K562 (cell line): ENCODE measurements at regions not wholly inside any gene's neighbourhood (a gene's known extent, or its start where the extent isn't known, plus 50 kb on each side); places are given as distances from the start of the nearest gene placed in this dataset.
A peak's percentile ranks its signal among the peaks of the same experiment; 100 is the strongest.

Experiments
- ATF2 ChIP-seq: sonication (generic); formaldehyde crosslinking; IDR thresholded peaks from 2 replicates; pipeline ENCODE4 v1.8.1; 2022; ENCODE audit warnings: missing genetic modification reagents
- BACH1 ChIP-seq: fragments of 200-800 bp; sonication (Bioruptor generic); IDR thresholded peaks from 2 replicates; pipeline ENCODE4 v1.6.1; 2016; ENCODE audit warnings: missing genetic modification characterization, missing compliant biosample characterization
- BHLHE40 ChIP-seq: IDR thresholded peaks from 2 replicates; pipeline ENCODE4 v1.6.1; 2011; ENCODE audit warnings: low read length, improper control_type of control experiment
- ELF4 ChIP-seq: fragments of 450-650 bp; formaldehyde crosslinking; IDR thresholded peaks from 2 replicates; pipeline ENCODE4 v1.4.0; 2022; ENCODE audit warnings: missing genetic modification characterization
- HBP1 ChIP-seq: fragments of 450-650 bp; formaldehyde crosslinking; IDR thresholded peaks from 2 replicates; pipeline ENCODE4 v1.4.0; 2022; ENCODE audit warnings: missing genetic modification characterization
- KLF10 ChIP-seq: fragments of 250-450 bp; sonication (Bioruptor Pico); IDR thresholded peaks from 2 replicates; pipeline ENCODE4 v1.6.1; 2021; ENCODE audit warnings: matching md5 sums
- MLLT1 ChIP-seq, 2 experiments: fragments of 450-650 bp; IDR thresholded peaks; 2 replicates each; pipeline ENCODE4 v1.6.1; 2016
- OTX1 ChIP-seq: fragments of 450-650 bp; formaldehyde crosslinking; IDR thresholded peaks from 2 replicates; pipeline ENCODE4 v1.4.0; 2022; ENCODE audit warnings: mild to moderate bottlenecking
- PBX2 ChIP-seq, 2 experiments: IDR thresholded peaks in 1 of 2; conservative IDR thresholded peaks in 1 of 2; 2 replicates each; pipeline ENCODE4 v1.6.1; 2016; ENCODE audit warnings: low read depth in 2 of 2, mild to moderate bottlenecking in 1 of 2, missing compliant biosample characterization in 1 of 2, missing genetic modification characterization in 1 of 2, moderate library complexity in 1 of 2
- PHB2 ChIP-seq: fragments of 450-650 bp; IDR thresholded peaks from 2 replicates; pipeline ENCODE4 v1.6.1; 2017; ENCODE audit warnings: low read depth
- RFX5 ChIP-seq: IDR thresholded peaks from 2 replicates; pipeline ENCODE4 v1.6.1; 2011; ENCODE audit warnings: low read depth, mild to moderate bottlenecking, improper control_type of control experiment, low read length
- ZBTB11 ChIP-seq, 3 experiments: fragments of 200-800 bp in 1 of 3; fragments of 250-450 bp in 1 of 3; fragments of 450-650 bp in 1 of 3; sonication (Bioruptor Pico) in 1 of 3; sonication (Bioruptor generic) in 1 of 3; formaldehyde crosslinking in 1 of 3; IDR thresholded peaks; 2 replicates each; pipeline versions ENCODE4 v1.6.1 to v1.8.0; 2016 to 2022; ENCODE audit warnings: mild to moderate bottlenecking in 2 of 3, missing genetic modification characterization in 2 of 3, missing compliant biosample characterization in 1 of 3, moderate library complexity in 1 of 3
- ZNF175 ChIP-seq: fragments of 200-800 bp; sonication (Bioruptor generic); IDR thresholded peaks from 2 replicates; pipeline ENCODE4 v1.6.1; 2016; ENCODE audit warnings: low read depth, mild to moderate bottlenecking, missing genetic modification characterization, missing compliant biosample characterization

GRCh38 chr3:32056559-32057290 lies 49.7 kb upstream of the GPD1L start (continued):
- TF ChIP-seq ATF2 (CRISPR knock-in tag), result no peak
- no peak for TF ChIP-seq PBX2 (CRISPR knock-in tag; IDR thresholded peaks at IDR 0.05; ENCODE audit: low read depth)
- TF ChIP-seq PBX2 (tag; conservative IDR thresholded peaks at IDR 0.05; ENCODE audit: low read depth), result no peak
- peak; percentile 55; the same call in 1 of the 2 replicates for TF ChIP-seq ELF4 (CRISPR knock-in tag)
- TF ChIP-seq BACH1 (tag), result peak; percentile 55; the same call in 1 of the 2 replicates
- TF ChIP-seq HBP1 (CRISPR knock-in tag), result peak; percentile 72; the same call in 1 of the 2 replicates
- peak in 1 of 3 experiments; percentile 55; a peak in 2 of 6 replicates for TF ChIP-seq ZBTB11 (CRISPR knock-in tag; IDR thresholded peaks at IDR 0.05)
- TF ChIP-seq ZNF175 (CRISPR knock-in tag), result peak; percentile 94
- 0 out of 2 replicates have a peak, but pooled peaks have one; percentile 55 for TF ChIP-seq OTX1 (CRISPR knock-in tag)
- TF ChIP-seq MLLT1 (IDR thresholded peaks at IDR 0.05), result no peak
- no peak for TF ChIP-seq RFX5
- TF ChIP-seq KLF10 (CRISPR knock-in tag), result no peak
- TF ChIP-seq BHLHE40, result no peak
- TF ChIP-seq PHB2, result no peak
